Fibroblast of lung (primary cell): ENCODE measurements at regions not wholly inside any gene's neighbourhood (a gene's known extent, or its start where the extent isn't known, plus 50 kb on each side); places are given as distances from the start of the nearest gene placed in this dataset.
A peak's percentile ranks its signal among the peaks of the same experiment; 100 is the strongest.

Experiments used
- DNase-seq, 2 donors: peaks; one replicate each; pipeline versions ENCODE4 v3.0.0 to v3.0.0-alpha.2; 2010; ENCODE audit warnings: low read depth in 2 of 2
- H2AFZ ChIP-seq: 2 replicates; pipeline ENCODE4 v1.5.1; 2012; ENCODE audit warnings: low read length, control low read depth, inconsistent platforms
- H3K27ac ChIP-seq: 2 replicates; pipeline ENCODE4 v1.5.1; 2011; ENCODE audit warnings: low read length, control low read depth; ENCODE audit not compliant: insufficient read depth
- H3K27me3 ChIP-seq: 2 replicates; pipeline ENCODE4 v1.5.1; 2011; ENCODE audit warnings: mild to moderate bottlenecking, low read length; ENCODE audit not compliant: control insufficient read depth, insufficient read depth
- H3K36me3 ChIP-seq: 2 replicates; pipeline ENCODE4 v1.5.1; 2011; ENCODE audit warnings: low read length; ENCODE audit not compliant: control insufficient read depth, insufficient read depth
- H3K4me1 ChIP-seq: 2 replicates; pipeline ENCODE4 v1.5.1; 2011; ENCODE audit warnings: low read length; ENCODE audit not compliant: control insufficient read depth, insufficient read depth; ENCODE audit errors: extremely low read depth
- H3K4me2 ChIP-seq: 2 replicates; pipeline ENCODE4 v1.5.1; 2011; ENCODE audit warnings: low read length, control low read depth; ENCODE audit not compliant: insufficient read depth; ENCODE audit errors: extremely low read depth
- H3K4me3 ChIP-seq, 4 experiments: fragments of 200-600 bp in 1 of 4; sonication (generic) in 1 of 4; replicated peaks in 1 of 4; 2 replicates each; pipeline ENCODE4 v1.5.1; 2011 to 2016; ENCODE audit warnings: low read length in 4 of 4, low read depth in 3 of 4, mild to moderate bottlenecking in 3 of 4, control low read depth in 2 of 4, inconsistent platforms in 1 of 4, mixed read lengths in 1 of 4; ENCODE audit not compliant: insufficient read depth in 1 of 4; ENCODE audit errors: control extremely low read depth in 1 of 4
- H3K79me2 ChIP-seq: 2 replicates; pipeline ENCODE4 v1.5.1; 2012; ENCODE audit warnings: mild to moderate bottlenecking, low read length, inconsistent platforms; ENCODE audit not compliant: control insufficient read depth, insufficient read depth
- H3K9ac ChIP-seq: 2 replicates; pipeline ENCODE4 v1.5.1; 2011; ENCODE audit warnings: mild to moderate bottlenecking, low read length, control low read depth; ENCODE audit not compliant: insufficient read depth
- H3K9me3 ChIP-seq: 2 replicates; pipeline ENCODE4 v1.5.1; 2012; ENCODE audit warnings: low read depth, low read length; ENCODE audit not compliant: control insufficient read depth, insufficient read depth
- H4K20me1 ChIP-seq: 2 replicates; pipeline ENCODE4 v1.5.1; 2011; ENCODE audit warnings: low read length; ENCODE audit not compliant: control insufficient read depth, insufficient read depth; ENCODE audit errors: extremely low read depth
- CTCF ChIP-seq, 2 donors: IDR thresholded peaks in 1 of 2; conservative IDR thresholded peaks in 1 of 2; 1 replicate in 1 of 2; 2 replicates in 1 of 2; pipeline ENCODE4 v1.5.1; 2011 to 2012; ENCODE audit warnings: low read length in 2 of 2, control low read depth in 1 of 2, inconsistent platforms in 1 of 2, low read depth in 1 of 2, mild to moderate bottlenecking in 1 of 2
- EZH2 ChIP-seq: IDR thresholded peaks from 2 replicates; pipeline ENCODE4 v1.5.1; 2012; ENCODE audit warnings: low read length, control low read depth, mild to moderate bottlenecking; ENCODE audit errors: missing control alignments

- peak in 1 of 2 donors; percentile 52 for DNase-seq
- no peak overlapping the region for H3K4me3 ChIP-seq
- H3K9ac ChIP-seq = no peak overlapping the region
- TF ChIP-seq CTCF (conservative IDR thresholded peaks at IDR 0.05 in 1 of 2, IDR thresholded peaks at IDR 0.05 in 1 of 2; ENCODE audit: low read depth in 1 of 2, low read length in 2 of 2) = peak in 1 of 2 donors; percentile 35
- TF ChIP-seq EZH2 = no peak
- no peaks in the 10 kb centered on the region for H3K36me3 ChIP-seq
- H4K20me1 ChIP-seq = no peaks in the 10 kb centered on the region
- H3K9me3 ChIP-seq = no peaks in the 10 kb centered on the region
- no peaks in the 10 kb centered on the region for H3K27me3 ChIP-seq
- no peaks in the 10 kb centered on the region for H3K79me2 ChIP-seq
- H3K4me2 ChIP-seq = no peak overlapping the region
- no peak overlapping the region for H3K27ac ChIP-seq
- no peaks in the 10 kb centered on the region for H3K4me1 ChIP-seq
- no peak overlapping the region for H2AFZ ChIP-seq
Measured at GRCh38 chr13:86085890-86086289, 286.7 kb upstream of the SLITRK6 start.

GRCh38 chr13:86082121-86082520, 282.9 kb upstream of the SLITRK6 start:
- Histone ChIP-seq H4K20me1 (no peaks in the 10 kb centered on the region), H2AFZ (no peak overlapping the region), H3K27me3 (no peaks in the 10 kb centered on the region), H3K36me3 (no peaks in the 10 kb centered on the region), H3K4me3 (no peak overlapping the region), H3K4me1 (no peaks in the 10 kb centered on the region), H3K4me2 (no peak overlapping the region), H3K79me2 (no peaks in the 10 kb centered on the region), H3K9ac (no peak overlapping the region), H3K9me3 (no peaks in the 10 kb centered on the region), H3K27ac (no peak overlapping the region)
- TF ChIP-seq CTCF (conservative IDR thresholded peaks at IDR 0.05 in 1 of 2, IDR thresholded peaks at IDR 0.05 in 1 of 2; ENCODE audit: low read depth in 1 of 2, low read length in 2 of 2) (no peak), EZH2 (no peak)
- DNase-seq = peak; percentile 0 to 66

GRCh38 chr13:86080340-86080995, 281.2 kb upstream of the SLITRK6 start:
- Histone ChIP-seq H3K27me3 (no peaks in the 10 kb centered on the region), H4K20me1 (no peaks in the 10 kb centered on the region), H3K9ac (no peak overlapping the region), H3K27ac (no peak overlapping the region), H3K4me1 (no peaks in the 10 kb centered on the region), H2AFZ (no peak overlapping the region), H3K4me3 (no peak overlapping the region), H3K4me2 (no peak overlapping the region), H3K79me2 (no peaks in the 10 kb centered on the region), H3K9me3 (no peaks in the 10 kb centered on the region), H3K36me3 (no peaks in the 10 kb centered on the region)
- DNase-seq = peak; percentile 8 to 71
- TF ChIP-seq EZH2 (no peak), CTCF (conservative IDR thresholded peaks at IDR 0.05 in 1 of 2, IDR thresholded peaks at IDR 0.05 in 1 of 2; ENCODE audit: low read depth in 1 of 2, low read length in 2 of 2) (no peak)
